GM18870 (cell line): ENCODE measurements at regions not wholly inside any gene's neighbourhood (a gene's known extent, or its start where the extent isn't known, plus 50 kb on each side); places are given as distances from the start of the nearest gene placed in this dataset.
"Not testable (repeated sequence)": the region's sequence is repeated elsewhere in the genome, so short reads cannot be mapped to it uniquely, and the experiment has no call there.

Experiments used
- ATAC-seq: cut with Tn5 transposase; IDR thresholded peaks from one replicate; pipeline ENCODE4 v1.9.1; 2021; ENCODE audit warnings: moderate library complexity; ENCODE audit not compliant: unreplicated experiment

DNA sequence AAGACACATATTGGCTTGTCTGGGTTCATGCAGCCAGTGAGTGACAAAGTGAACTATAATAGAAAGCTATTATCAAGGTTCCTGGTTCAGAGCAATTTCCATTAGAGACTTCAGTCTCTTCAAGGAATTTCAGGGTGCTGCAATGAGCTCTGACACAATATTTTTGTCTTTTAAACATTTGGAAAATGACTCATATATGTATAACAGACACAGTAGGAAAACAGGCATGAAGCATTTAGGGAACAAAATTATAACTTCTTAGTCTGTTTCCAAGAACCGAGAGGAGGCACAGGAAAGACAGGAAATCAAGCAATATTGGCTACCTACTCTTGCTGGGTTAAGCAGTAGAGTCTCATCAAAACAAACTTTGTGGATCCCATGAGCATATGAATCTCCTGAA, 170.4 kb downstream of the PTPRC start:
- ATAC-seq, result no peak

DNA sequence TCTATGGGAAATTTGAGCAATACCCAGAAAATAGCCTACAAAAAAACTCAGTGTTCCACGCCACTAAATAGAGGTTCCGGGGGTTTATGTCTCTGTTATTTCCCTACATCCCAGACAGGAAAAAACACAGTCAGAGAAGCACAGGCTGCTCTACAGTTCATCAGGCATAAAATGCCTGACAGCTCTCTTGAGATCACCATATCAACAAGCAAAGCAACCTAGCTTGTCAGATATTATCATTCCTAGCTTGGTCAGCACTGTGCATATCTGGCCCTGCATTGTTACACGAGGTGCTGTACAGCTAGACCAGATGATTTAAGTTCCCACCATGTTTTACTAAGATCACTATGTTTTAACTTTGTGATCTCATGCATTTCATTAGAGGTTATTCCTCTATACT, 172.6 kb downstream of the PTPRC start:
- no peak for ATAC-seq

DNA sequence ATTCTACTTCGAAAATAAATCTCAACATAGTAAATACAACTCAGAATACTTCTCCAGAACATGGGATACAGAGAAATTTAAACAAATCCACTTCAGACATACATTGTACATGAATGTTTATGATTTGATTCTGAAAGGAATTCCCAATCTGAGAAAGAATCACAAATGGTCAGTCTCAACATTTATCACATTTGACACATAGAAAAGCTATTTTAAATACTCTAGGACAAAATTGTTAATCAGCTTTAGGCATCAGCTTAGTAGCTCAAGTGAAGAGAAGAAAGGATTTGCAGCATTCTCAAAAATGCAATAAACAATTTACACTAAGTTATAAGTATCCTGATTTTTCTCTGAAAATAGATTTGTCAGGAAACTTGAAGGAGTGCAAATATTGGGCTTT, 184.8 kb downstream of the PTPRC start:
- ATAC-seq, result no peak

DNA sequence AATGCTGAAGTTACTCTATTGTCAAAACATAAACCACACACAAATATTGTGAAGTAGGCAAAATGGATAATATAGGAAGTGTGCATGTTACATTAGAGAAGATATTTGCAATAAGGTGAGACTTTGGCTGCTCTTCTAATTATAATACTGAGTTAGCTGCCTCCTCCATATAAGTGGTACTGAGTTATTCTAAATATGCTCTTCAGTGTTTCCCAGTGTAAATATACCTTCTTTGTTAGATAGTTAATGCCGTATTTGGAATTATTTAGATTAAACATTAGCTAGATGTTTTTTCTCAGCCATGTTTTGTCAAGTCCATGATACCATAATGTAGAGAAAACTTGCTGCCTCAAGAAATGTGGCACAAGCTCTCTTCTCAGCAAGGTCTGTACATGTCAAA, 186.4 kb downstream of the PTPRC start:
- ATAC-seq, result no peak

DNA sequence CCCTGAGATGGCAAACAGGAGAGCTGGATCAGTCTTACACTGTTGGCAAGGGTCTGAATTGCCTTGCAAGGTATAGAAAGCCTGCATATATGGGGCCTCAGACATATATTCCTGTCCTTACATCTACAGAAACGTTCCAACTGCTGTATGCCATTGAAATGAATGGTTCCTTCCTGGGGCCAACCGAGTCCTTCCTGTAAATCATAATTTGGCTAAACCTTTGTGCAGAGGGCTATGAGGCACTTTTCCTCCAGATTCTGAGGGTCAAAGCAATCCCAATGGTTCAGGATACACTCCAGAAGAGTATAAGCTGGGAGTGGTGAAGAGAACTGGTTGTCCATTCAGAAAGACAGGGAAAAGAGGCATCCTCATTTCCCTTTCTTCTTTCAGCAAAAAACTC, 190.5 kb downstream of the PTPRC start:
- ATAC-seq, result no peak

DNA sequence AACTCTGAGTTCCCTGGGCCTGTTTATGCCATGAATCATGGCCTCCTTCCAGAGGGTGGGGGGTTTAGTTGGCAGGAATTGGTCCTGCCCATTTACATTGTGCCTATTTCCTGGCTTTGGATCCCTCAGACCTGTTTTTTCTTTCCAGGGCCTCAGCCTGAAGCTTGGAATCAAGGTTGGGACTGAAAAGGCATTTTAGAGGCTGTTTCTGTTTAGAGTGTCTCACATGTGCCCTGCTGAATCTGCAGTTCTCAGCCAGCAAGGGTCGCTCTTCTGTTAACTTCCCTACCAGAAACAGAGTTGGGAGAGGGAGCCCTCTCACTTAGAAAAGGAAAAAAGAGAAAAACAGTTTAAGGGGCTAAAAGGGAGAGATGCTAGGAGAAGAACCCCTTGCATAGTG, 191.1 kb downstream of the PTPRC start:
- ATAC-seq, result no peak

DNA sequence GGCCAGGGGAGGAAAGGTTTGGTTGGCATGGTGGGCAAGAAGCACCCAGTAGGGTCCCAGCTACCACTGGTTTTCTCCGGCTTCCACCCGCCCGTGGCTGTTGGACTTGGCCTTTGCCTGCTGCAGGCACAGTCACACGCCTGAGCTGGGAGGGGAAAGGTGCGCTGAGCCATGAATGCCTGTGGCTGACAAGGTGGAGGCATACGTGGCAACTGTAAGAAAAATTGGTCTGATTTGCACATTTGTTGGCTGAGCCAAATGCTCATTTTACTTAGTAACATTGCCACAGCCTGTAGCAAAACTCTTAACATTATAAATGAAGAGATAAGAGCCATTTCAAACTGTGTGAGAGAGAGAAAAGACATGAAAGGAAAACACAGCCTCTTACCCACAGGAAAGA, 191.6 kb downstream of the PTPRC start:
- no peak for ATAC-seq

DNA sequence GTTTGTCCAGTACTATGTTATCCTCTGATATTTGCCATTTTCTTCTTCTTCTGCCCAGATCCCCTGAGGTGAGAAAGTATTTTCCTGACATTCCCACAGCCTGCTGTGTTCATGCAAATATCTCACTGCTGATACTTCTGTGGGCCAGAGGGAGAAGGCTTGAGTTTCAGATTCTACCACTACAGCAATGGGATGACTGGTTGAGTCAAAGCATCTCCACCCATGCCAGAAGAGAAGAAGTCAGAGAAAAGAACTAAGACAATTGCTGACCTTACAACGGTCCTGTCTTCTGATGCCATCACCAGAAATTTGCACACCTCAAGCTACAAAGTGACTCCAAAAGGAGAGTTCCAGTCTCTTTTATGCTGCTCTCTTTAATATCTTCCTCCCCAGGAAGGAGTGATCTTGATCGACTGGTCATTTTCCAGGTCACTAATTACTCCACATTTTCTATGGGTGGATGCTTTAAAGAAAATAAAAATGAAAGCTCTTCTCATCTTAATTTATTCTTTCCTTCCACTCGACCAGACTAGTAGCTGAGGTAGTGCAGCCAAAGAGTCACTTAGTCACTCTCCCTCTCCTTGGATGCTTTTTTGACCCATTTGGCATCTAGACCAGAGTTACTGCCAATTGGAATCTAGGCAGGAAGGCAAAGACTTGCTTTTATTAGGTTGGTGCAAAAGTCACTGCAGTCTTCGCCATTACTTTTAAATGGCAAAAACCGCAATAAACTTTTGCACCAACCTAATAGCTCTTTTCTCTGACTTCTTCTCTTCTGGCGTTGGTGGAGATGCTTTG, 195.1 kb downstream of the PTPRC start:
- peak; percentile 51 for ATAC-seq

DNA sequence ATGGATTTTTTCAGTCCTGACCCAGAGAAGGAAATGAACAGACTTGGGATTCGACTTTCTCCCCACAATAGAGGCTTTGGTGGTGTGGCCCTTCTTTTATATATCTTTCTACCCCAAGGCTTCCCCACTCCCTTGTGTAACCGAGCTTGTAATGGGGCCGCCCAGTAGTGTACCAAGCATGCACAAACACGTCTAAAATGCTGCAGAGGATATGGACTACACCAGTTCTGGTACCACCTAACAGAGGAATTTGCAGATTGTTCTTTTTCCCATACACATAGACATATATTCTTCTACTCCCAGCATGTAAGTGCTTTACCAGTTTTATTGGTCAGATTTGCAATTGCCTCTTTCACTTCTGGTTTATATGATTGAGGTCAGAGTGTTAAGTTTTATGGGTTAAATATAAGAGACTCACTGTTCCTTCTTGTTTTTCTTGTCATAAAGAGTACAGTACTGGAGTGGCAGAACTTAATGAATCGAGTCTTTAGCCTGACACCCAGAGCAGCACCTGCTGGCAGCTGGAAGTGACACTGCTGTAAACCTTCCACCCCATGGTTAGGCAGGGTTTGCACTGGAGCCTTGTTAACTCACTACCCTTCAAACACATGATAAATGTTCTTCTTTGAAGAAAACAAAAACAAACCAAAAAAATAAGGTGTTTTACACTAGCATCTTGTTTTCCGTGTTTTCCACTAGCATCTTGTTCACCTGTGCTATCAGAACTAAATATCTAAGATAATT, 198.6 kb downstream of the PTPRC start:
- ATAC-seq, result no peak

DNA sequence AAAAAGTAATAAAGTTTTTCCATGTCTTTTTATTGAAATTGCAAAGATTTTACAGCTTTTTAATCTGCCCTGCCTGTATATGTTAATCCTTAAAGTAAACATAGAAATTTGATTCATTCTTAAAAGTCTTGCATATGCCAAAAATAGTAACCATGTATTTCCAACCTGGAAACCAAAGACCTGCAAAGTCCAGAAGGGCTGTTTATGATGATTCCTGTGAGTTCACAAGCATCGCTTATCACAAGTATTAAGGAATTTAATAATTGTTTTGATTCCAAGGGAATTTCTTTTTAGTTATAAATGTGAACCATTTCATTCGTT, 199.1 kb downstream of the PTPRC start:
- no peak for ATAC-seq

DNA sequence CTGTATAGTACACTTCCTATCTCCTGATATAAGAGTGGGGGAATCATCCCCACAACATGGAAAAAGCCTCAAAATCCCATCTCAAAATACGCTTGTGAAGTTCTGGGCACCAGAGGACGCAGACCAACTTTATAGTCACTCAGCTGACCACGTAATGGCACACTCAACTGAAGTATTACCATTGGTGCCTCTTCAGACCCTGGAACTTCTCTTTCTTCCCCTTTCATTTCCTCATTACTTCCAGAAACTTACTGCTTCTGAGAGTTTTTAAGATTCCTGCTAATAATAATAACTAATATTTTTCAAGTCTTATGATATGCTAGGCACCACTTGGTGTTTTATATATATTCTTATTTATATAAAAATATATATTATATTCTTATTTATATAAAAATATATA, 202.6 kb downstream of the PTPRC start:
- no peak for ATAC-seq

DNA sequence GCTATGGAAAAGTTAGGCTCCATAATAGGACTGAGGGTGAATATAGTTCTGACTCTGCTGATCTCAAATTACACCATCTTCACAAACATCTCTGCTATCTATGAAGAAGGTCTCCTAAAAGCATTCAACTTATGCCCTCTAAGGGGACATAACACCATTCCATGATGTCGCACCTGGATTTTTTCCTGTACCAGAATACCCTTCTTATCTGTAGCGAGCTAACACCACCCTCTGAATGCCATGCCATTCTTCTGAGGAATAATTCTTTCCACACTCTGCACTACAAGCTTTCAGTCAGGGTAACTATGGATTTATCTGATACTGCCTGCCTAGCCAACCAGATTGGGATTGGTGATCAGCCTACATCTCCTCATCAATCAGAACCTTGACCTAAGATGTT, 203.8 kb downstream of the PTPRC start:
- ATAC-seq, result no peak

DNA sequence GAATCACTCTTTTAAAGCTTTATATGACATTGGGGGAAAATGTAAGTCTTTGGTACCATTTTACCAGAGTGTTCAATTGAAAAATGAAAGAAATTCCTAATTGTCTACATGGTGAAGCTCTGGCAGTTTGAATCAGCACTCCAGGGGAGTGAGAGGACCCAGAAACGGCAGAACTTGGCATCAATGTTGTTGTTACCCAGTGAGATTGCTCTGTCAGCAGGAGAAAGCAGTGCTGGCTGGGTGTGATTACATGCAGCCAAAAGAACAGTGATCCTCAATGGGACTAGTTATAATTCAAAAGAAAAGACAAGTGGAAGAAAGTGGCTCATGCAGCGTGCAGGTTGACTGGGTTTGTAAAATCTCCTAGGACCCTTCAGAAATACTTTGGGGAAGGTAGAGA, 206.4 kb downstream of the PTPRC start:
- ATAC-seq, result no peak

DNA sequence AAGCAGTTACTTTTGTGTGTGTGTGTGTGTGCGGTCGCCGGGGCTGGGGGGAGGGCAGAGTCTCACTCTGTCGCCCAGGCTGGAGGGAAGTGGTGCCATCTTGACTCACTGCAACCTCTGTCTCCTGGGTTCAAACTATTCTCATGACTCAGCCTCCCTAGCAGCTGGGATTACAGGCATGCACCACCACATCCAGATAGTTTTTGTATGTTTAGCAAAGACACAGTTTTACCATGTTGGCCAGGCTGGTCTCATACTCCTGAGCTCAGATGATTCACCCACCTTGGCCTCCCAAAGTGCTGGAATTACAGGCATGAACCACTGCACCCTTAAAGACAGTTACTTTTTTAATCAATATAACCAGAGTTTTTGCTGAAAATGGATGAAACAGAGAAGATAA, 207.0 kb downstream of the PTPRC start:
- ATAC-seq, result no peak

DNA sequence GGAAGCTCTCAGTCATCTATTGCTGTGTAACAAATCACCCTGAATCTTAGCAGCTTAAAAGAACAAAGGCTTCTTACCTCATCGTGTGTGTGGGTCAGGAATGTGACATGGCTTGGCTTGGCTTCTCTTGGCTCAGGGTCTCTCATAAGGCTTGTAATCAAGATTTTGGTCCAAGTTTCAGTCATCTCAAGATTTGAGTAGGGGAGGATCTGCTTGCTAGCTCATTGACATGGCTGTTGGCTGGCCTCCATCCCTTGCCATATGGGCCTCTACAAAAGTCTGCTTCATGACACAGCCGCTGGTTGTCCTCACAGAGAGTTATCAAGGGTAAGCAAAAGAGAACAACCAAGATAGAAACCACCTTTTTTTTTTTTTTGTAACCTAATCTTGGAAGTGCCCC, 207.7 kb downstream of the PTPRC start:
- ATAC-seq, result no peak

DNA sequence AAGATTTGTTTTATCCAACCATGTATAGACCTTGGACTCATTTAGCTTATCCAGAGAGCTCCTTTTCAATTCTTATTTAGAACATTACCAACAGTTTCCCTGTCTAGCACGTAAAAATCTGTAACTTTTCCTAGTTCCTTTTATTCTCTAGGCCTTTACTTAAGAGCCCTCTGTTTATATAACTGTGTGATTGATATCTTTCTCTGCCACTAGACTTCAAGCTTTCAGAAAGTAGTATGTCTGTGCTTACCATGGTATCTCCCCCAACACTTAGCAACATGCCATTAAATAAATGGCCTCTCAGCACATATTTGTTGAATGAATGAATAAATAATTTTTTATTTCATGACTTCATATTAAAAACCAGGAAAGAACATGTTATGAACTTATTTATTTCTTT, 209.4 kb downstream of the PTPRC start:
- ATAC-seq, result no peak

DNA sequence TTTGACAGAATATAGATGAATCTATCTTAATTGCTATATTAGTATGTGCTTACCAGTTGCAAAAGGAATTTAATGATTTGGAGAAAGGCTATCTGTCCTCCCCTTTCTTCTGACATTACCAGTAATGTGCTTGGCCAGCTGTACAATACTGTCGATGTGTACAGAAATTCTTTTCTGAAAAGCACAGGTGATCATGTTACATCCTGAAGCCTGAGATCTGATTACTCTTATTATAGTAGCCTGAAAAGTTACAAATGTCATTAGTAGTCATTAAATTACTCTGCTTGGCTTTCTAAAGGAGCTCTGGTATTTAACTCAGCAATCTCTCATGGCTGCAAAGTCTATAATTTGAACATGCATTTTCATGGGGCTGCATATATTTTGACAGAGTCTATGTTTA, 209.8 kb downstream of the PTPRC start:
- no peak for ATAC-seq

DNA sequence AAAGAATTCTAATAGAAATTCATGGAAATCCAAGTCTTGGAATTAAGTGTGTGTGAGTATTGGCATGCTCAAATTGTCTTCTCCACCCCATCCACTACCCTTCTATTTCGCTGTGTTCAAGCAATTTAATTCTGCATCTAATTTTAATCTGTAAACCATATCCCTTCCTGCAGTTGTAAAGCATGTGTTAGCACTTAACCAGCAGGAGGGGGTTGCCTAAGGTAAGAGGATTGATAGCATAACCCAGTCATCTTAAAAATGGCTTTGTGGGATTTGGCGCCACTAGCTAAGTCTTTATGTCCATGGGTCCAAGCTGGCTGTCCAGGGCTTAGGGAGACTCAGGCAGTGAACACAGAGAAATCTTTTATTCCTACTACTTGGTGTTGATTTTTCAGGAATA, 210.3 kb downstream of the PTPRC start:
- no peak for ATAC-seq

DNA sequence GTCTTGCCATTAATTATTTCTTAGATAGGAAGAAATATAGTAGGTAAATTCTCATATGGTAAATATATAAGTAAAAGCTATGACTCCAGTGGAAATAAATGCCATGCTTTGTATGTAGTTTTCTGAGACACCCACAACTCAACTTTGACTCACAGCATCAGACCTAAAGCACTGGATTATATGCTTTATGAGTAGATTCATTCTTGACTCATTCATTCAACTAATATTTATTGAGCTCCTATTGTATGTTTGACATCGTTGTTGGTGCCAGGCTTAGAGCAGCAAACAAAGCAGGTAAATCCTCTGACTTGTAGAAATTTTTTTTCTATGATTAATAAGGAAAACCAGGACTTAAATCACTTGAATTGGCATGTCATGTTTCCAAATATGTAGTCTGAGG, 211.4 kb downstream of the PTPRC start:
- ATAC-seq, result no peak

DNA sequence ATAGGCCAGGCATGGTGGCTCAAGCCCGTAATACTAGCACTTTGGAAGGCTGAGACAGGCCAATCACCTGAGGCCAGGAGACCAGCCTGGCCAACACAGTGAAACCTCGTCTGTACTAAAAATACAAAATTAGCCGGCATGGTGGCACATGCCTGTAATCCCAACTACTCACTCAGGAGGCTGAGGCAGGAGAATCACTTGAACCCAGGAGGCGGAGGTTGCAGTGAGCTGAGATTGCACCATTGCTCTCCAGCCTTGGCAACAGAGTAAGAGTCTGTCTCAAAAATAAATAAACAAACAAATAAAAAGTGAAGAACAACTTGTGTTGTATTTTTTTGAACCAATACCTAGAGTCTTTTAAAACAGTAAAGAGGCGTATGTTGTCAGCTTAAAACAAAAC, 212.1 kb downstream of the PTPRC start:
- not testable (repeated sequence) for ATAC-seq

DNA sequence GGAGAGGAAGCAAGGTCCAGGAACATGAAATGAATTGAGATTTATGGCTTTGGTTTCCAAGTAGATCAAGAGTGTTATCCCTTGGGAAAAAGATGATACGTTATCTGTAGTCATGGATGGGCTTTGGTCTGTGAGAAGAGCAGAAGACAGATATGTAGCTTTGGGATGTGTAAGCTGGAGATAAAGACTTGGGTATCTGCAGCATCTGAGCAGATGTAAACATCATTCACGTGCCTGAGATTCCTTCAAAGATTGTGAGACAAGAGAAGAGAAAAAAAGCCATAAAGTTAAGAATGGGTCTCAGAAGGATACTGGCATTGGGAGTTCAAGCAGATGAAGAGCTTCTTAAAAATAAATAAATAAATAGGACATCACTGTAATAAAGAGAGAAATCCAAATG, 217.8 kb downstream of the PTPRC start:
- ATAC-seq, result no peak

DNA sequence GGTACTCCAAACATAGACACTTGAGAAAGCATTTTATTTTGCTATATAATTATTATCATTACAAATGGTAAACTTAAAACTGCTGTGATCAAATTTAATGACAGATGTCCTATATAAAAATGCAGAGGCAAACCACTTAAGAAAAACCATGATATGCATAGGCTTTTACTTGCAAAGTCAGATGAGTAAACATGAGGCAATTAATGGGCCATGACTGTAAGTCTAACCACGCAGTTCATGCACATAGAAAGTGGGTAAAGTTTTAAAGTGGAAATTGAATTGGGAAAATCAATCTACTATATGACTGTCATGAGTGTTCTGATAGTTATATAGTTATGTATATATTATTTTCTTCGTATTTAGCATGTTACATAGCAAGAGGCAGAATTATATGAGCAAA, 219.2 kb downstream of the PTPRC start:
- ATAC-seq, result no peak

DNA sequence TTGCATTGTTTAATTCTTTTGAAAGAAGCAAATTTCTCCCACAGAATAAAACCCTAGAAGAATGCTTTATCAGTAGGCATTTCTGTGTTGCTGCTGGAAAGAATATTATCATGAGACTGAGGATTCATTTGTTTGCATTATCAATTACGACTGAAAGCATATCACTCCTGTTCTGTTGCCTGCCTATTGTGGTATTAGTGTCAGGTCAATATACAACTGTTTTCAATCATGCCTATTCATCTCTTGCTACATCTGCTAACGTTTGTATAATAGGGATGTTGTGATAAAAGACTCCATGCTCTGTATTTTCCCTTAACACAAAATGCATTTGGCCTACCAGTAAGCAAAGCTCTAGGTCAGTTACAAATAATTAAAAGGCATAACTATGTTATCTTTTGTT, 221.5 kb downstream of the PTPRC start:
- ATAC-seq, result no peak
